GM11168 (cell line): ENCODE measurements at regions not wholly inside any gene's neighbourhood (a gene's known extent, or its start where the extent isn't known, plus 50 kb on each side); places are given as distances from the start of the nearest gene placed in this dataset.

Source experiments
- in situ Hi-C: fragments of 300-500 bp; cut with MboI; formaldehyde crosslinking; loops from one replicate; pipeline ENCODE4 v1.12.0; 2022; ENCODE audit warnings: low sequenced_read_pairs; ENCODE audit not compliant: unreplicated experiment

- in situ Hi-C loops: no loop called here
Measured at GRCh38 chr1:229114315-229114714, 156.6 kb upstream of the RAB4A start.

DNA sequence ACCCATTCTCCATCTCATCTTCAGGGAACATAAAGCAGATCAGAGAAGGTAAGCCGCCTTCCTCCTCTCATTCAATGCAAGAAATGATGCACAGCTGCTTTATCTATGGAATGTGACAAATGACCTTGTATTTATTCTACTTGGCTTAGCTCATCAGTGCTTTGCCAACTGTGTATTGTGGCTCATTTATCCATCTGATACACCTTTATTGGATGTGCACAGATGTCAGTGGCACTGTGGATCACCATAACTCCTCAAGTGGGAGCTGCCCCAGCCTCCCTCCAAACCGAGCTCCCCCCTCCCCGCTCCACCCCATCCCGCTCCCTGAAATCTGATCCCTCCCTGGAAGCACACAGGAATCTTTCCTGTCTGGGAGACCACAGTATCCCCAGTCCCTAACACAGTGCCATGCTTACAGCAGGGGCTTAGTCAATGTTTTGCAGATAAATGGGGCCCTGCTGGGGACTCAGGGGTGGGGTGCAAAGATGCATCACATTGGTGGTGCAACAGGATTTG lies 156.0 kb upstream of the RAB4A start:
- in situ Hi-C loops: no loop called here

DNA sequence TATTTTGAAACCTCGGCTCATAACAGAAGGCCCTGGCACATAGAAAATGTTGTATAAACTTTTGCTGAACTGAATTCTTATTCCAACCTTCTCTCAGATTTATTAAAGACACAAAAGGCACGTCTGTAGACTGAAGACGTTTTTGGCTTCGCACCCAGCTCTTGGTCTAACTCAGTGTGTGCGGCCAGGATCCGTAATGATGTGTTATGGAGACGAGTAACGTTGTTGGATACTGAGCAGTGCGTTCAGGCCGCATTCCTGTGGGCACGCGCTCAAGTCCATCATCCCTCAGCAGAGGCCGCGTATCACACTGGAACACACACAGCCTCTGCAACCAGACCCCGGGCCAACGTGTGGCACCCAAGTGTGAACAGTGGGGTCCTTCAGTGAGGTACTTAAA lies 154.8 kb upstream of the RAB4A start:
- in situ Hi-C loops: no loop called here

GRCh38 chr1:229117664-229118300 lies 153.1 kb upstream of the RAB4A start:
- in situ Hi-C loops: no loop called here

- in situ Hi-C loops: no loop called here
Measured at GRCh38 chr1:229118477-229119061, 152.3 kb upstream of the RAB4A start.

GRCh38 chr1:229119161-229119560 lies 151.8 kb upstream of the RAB4A start:
- in situ Hi-C loops: no loop called here

DNA sequence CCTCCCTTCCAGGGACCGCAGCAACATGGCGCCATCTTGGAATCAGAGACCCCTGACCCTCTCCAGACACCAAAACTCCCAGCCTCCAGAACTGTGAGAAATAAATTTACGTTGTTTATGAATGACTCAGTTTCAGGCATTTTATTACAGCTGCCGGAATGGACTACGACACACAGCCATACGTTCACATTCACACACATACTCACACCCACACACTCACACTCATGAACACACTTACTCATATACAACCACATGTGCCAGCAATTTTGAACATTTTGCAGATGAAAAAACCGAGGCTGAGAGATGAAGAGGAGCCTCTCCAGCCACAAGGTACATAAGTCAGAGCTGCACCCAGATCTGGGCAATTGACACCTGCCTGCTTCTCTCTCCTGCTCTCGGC lies 151.0 kb upstream of the RAB4A start:
- in situ Hi-C loops: no loop called here

GRCh38 chr1:229121845-229122436 lies 149.0 kb upstream of the RAB4A start:
- in situ Hi-C loops: no loop called here

DNA sequence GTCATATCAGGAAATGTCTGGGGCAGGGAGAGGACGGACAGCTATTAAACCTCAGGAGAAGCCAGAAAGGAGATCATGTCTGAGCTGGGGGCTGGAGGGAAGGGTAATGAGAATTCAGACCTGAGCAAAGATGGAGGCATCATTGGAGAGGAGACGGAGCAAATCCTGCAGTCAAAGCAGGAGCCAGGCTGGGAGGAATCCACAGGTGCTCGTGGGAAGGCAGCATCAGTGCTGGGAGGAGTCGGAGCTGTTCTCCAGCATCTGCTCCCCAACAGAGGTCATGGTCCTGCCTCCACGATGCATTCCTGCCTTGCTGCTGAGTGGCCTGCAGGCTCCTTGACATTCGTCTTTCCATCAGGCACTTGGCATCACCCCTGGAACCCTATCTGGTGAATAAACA lies 148.3 kb upstream of the RAB4A start:
- in situ Hi-C loops: no loop called here

GRCh38 chr1:229124116-229124515 lies 146.8 kb upstream of the RAB4A start:
- in situ Hi-C loops: no loop called here

- in situ Hi-C loops: no loop called here
Measured at GRCh38 chr1:229124520-229125124, 146.3 kb upstream of the RAB4A start.

DNA sequence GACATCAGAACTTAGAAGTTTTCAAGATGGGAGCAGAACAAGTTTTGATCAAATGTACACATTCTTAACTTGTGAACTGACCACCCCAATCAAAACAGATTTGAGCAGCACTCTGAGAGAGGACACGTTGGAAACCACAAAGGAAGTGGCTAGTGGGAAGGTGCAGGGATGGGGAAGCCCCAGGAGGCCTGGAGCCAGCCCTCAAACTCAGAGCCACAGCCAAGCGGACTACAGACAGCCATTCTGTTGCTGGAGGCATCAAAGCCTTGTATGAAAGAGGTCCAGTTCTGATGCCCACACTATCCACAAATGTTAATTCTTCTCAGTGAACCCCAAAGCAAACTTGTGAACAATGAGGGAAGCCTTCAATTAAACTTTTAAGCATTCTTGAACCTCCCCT lies 143.6 kb upstream of the RAB4A start:
- in situ Hi-C loops: no loop called here

DNA sequence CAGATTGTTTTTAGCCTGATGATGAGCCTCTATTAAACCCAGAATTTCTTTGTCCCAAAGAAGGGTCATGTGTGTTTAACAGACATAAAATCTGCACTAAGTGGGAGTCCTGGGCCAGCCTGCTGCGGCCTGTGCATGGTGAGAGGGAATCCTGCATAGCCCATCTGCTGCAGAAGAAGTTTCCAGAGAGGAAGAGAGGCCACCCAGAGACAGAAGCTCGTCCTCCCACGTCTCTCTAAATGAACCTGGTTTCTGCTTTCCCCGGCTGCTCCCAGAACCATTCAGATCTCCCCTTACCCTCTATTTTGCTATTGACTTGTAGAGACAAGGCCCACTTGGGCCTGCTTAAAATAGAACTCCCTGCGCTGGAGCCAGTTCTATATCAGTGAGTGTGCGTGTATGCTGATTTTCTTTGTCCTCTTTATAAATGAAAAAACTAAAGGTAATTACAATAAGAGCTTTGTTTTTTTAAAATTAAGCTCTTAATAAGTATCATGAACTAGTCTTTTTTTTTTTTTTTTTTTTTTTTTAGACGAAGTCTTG lies 142.8 kb upstream of the RAB4A start:
- in situ Hi-C loops: no loop called here

- in situ Hi-C loops: no loop called here
Measured at GRCh38 chr1:229129301-229130027, 141.4 kb upstream of the RAB4A start.

- in situ Hi-C loops: no loop called here
Measured at GRCh38 chr1:229130028-229130668, 140.8 kb upstream of the RAB4A start.

DNA sequence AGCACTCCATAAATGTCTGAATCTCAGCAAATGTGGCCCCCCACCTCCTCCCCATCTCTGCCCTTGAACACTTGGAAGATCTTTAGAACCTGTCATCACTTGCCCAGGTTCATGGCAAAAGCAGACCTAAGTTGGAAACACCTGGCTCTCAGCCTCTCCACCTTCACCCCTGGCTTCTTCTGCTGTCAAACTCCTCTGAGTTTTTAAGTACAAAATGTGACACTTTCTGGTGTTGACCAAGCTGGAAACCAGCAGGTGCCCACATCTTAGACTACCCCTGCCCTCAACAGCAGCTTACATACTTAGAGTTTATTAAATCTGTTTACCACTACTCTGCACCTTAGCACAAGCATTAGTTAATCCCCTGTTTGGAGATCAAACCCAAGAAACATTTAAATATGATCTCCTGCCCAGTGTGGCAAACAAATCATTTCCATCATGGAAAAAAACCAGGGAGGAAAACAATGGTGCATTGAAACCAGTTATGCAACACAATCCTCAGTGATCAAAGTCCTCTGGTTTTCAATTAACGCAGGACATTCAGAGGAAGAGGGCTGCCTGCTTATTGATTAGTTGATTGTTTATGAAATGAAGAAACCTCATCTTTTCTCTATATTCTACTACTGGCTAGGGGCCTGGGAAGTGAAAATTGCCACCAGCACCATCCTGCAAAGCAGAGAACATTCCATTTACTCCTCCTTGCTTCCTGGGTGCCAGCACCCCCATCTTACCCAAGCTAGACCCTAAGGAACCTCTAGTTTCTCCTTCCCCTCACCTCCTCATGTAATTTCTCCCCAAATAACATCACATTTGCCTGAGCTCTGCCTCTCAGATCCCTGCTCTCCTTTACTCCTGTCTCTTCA lies 139.4 kb upstream of the RAB4A start:
- in situ Hi-C loops: no loop called here

- in situ Hi-C loops: no loop called here
Measured at GRCh38 chr1:229132106-229132443, 138.8 kb upstream of the RAB4A start.

- in situ Hi-C loops: no loop called here
Measured at GRCh38 chr1:229132706-229133105, 138.2 kb upstream of the RAB4A start.

DNA sequence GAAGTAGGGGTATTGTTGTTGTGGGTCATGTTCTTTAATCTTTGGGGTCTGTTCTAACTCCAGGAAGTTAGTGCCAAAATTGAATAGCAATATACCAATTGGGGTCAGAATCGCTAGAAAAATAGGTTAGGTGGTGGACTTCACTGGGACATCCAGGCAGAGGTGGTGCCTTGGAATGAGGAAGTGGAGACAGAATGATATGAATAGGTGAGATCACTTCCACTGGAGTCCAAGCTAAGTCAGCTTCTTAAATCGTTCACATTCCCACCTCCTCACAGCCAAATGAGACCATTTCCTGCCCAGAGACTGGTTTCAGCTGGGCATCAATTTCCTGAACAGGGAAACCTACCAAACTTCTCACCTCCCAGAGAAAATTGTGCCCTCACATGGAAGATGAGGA lies 137.8 kb upstream of the RAB4A start:
- in situ Hi-C loops: no loop called here
